Effector memory CD4-positive, alpha-beta T cell (primary cell): ENCODE measurements at regions not wholly inside any gene's neighbourhood (a gene's known extent, or its start where the extent isn't known, plus 50 kb on each side); places are given as distances from the start of the nearest gene placed in this dataset.

ENCODE experiments used
- DNase-seq, 3 donors: peaks; one replicate each; pipeline ENCODE4 v3.0.0-alpha.2; 2020
- H3K27ac ChIP-seq: 2 replicates; pipeline ENCODE4 v1.7.0; 2013; ENCODE audit warnings: mild to moderate bottlenecking, low read length, moderate library complexity; ENCODE audit not compliant: insufficient read depth, poor library complexity, severe bottlenecking
- H3K27me3 ChIP-seq: replicated peaks from 2 replicates; pipeline ENCODE4 v1.7.0; 2013; ENCODE audit warnings: mild to moderate bottlenecking, low read length; ENCODE audit not compliant: insufficient read depth, control insufficient read depth, poor library complexity, severe bottlenecking
- H3K36me3 ChIP-seq: 2 replicates; pipeline ENCODE4 v1.7.0; 2013; ENCODE audit warnings: mild to moderate bottlenecking, low read length, moderate library complexity; ENCODE audit not compliant: control insufficient read depth, insufficient read depth
- H3K4me1 ChIP-seq: 2 replicates; pipeline ENCODE4 v1.7.0; 2013; ENCODE audit warnings: low read length, mild to moderate bottlenecking; ENCODE audit not compliant: control insufficient read depth, insufficient read depth, poor library complexity, severe bottlenecking
- H3K4me3 ChIP-seq: 2 replicates; pipeline ENCODE4 v1.7.0; 2013; ENCODE audit warnings: low read length, low read depth, mild to moderate bottlenecking; ENCODE audit not compliant: insufficient read depth, poor library complexity, severe bottlenecking
- H3K9me3 ChIP-seq: 2 replicates; pipeline ENCODE4 v1.7.0; 2013; ENCODE audit warnings: mild to moderate bottlenecking, low read length, moderate library complexity; ENCODE audit not compliant: control insufficient read depth

GRCh38 chr10:9886772-9887171 is 1130.9 kb upstream of the CELF2 start:
- Histone ChIP-seq H3K36me3 (no peaks in the 10 kb centered on the region), H3K9me3 (no peaks in the 10 kb centered on the region), H3K27ac (no peak overlapping the region), H3K27me3 (no peaks in the 10 kb centered on the region), H3K4me1 (no peaks in the 10 kb centered on the region), H3K4me3 (no peak overlapping the region)
- DNase-seq = no peak

- no peak overlapping the region for H3K27ac ChIP-seq
- no peaks in the 10 kb centered on the region for H3K27me3 ChIP-seq
- H3K4me3 ChIP-seq = no peak overlapping the region
- no peaks in the 10 kb centered on the region for H3K9me3 ChIP-seq
- H3K36me3 ChIP-seq = no peaks in the 10 kb centered on the region
- no peaks in the 10 kb centered on the region for H3K4me1 ChIP-seq
- DNase-seq = no peak
These were observed 1122.2 kb upstream of the CELF2 start for GRCh38 chr10:9895453-9895852.

GRCh38 chr10:9895981-9896380 is 1121.7 kb upstream of the CELF2 start:
- Histone ChIP-seq H3K4me1 (no peaks in the 10 kb centered on the region), H3K27me3 (no peaks in the 10 kb centered on the region), H3K27ac (no peak overlapping the region), H3K4me3 (no peak overlapping the region), H3K36me3 (no peaks in the 10 kb centered on the region), H3K9me3 (no peaks in the 10 kb centered on the region)
- no peak for DNase-seq

- no peak overlapping the region for H3K27ac ChIP-seq
- no peak for DNase-seq
- H3K4me3 ChIP-seq = no peak overlapping the region
- no peaks in the 10 kb centered on the region for H3K4me1 ChIP-seq
- H3K27me3 ChIP-seq = no peaks in the 10 kb centered on the region
- no peaks in the 10 kb centered on the region for H3K9me3 ChIP-seq
- H3K36me3 ChIP-seq = no peaks in the 10 kb centered on the region
These were observed 1118.9 kb upstream of the CELF2 start for GRCh38 chr10:9898633-9899395.

- Histone ChIP-seq H3K36me3 (no peaks in the 10 kb centered on the region), H3K27me3 (no peaks in the 10 kb centered on the region)
- no peak for DNase-seq
These were observed 1116.9 kb upstream of the CELF2 start for GRCh38 chr10:9900751-9901150.

GRCh38 chr10:9901971-9902370 is 1115.7 kb upstream of the CELF2 start:
- Histone ChIP-seq H3K4me3 (no peak overlapping the region), H3K27me3 (no peaks in the 10 kb centered on the region), H3K4me1 (no peaks in the 10 kb centered on the region), H3K36me3 (no peaks in the 10 kb centered on the region), H3K27ac (no peak overlapping the region), H3K9me3 (no peaks in the 10 kb centered on the region)
- no peak for DNase-seq

More at GRCh38 chr10:9900751-9901150, 1116.9 kb upstream of the CELF2 start:
- Histone ChIP-seq H3K4me3 (no peak overlapping the region), H3K27ac (no peak overlapping the region), H3K4me1 (no peaks in the 10 kb centered on the region), H3K9me3 (no peaks in the 10 kb centered on the region)

- Histone ChIP-seq H3K27me3 (no peaks in the 10 kb centered on the region), H3K4me3 (no peak overlapping the region), H3K36me3 (no peaks in the 10 kb centered on the region), H3K27ac (no peak overlapping the region), H3K4me1 (no peaks in the 10 kb centered on the region), H3K9me3 (no peaks in the 10 kb centered on the region)
- no peak for DNase-seq
These were observed 1107.2 kb upstream of the CELF2 start for GRCh38 chr10:9910446-9910845.

GRCh38 chr10:9911488-9911887 is 1106.2 kb upstream of the CELF2 start:
- no peak for DNase-seq
- Histone ChIP-seq H3K27ac (no peak overlapping the region), H3K4me3 (no peak overlapping the region), H3K36me3 (no peaks in the 10 kb centered on the region), H3K27me3 (no peaks in the 10 kb centered on the region), H3K9me3 (no peaks in the 10 kb centered on the region), H3K4me1 (no peaks in the 10 kb centered on the region)

- Histone ChIP-seq H3K27me3 (no peaks in the 10 kb centered on the region), H3K36me3 (no peaks in the 10 kb centered on the region), H3K4me1 (no peaks in the 10 kb centered on the region), H3K27ac (no peak overlapping the region), H3K4me3 (no peak overlapping the region), H3K9me3 (no peaks in the 10 kb centered on the region)
- DNase-seq = no peak
These were observed 1103.7 kb upstream of the CELF2 start for GRCh38 chr10:9913876-9914514.

- Histone ChIP-seq H3K27me3 (no peaks in the 10 kb centered on the region), H3K4me1 (no peaks in the 10 kb centered on the region), H3K27ac (no peak overlapping the region), H3K36me3 (no peaks in the 10 kb centered on the region), H3K9me3 (no peaks in the 10 kb centered on the region), H3K4me3 (no peak overlapping the region)
- DNase-seq = no peak
These were observed 1096.1 kb upstream of the CELF2 start for GRCh38 chr10:9921544-9921943.
